Panc1 (cell line): ENCODE measurements at regions not wholly inside any gene's neighbourhood (a gene's known extent, or its start where the extent isn't known, plus 50 kb on each side); places are given as distances from the start of the nearest gene placed in this dataset.

Experiments
- CTCF ChIP-seq: fragments of 450-650 bp; IDR thresholded peaks from 2 replicates; pipeline ENCODE4 v1.5.1; 2017; ENCODE audit warnings: mild to moderate bottlenecking
- POLR2AphosphoS5 ChIP-seq: IDR thresholded peaks from 2 replicates; pipeline ENCODE4 v1.6.1; 2012; ENCODE audit warnings: mild to moderate bottlenecking, low read depth, low read length, moderate library complexity
- REST ChIP-seq, 2 experiments: IDR thresholded peaks; 2 replicates each; pipeline ENCODE4 v1.6.1; 2011 to 2012; ENCODE audit warnings: low read depth in 2 of 2, control low read depth in 1 of 2, low read length in 1 of 2, mild to moderate bottlenecking in 1 of 2, moderate library complexity in 1 of 2; ENCODE audit not compliant: insufficient read depth in 1 of 2
- SIN3A ChIP-seq: IDR thresholded peaks from 2 replicates; pipeline ENCODE4 v1.6.1; 2012; ENCODE audit warnings: low read depth, mild to moderate bottlenecking, low read length, moderate library complexity, borderline replicate concordance; ENCODE audit not compliant: insufficient read depth

- TF ChIP-seq CTCF (no peak), REST (IDR thresholded peaks at IDR 0.05; ENCODE audit: insufficient read depth in 1 of 2, low read depth in 2 of 2, low read length in 1 of 2) (no peak), POLR2AphosphoS5 (no peak), SIN3A (no peak)
Observed at GRCh38 chr5:99088309-99088708, 159.5 kb upstream of the CHD1 start.
